NOMO-1 treated with DMSO at 0.1 percent for 48 hours (cell line): ENCODE measurements at regions not wholly inside any gene's neighbourhood (a gene's known extent, or its start where the extent isn't known, plus 50 kb on each side); places are given as distances from the start of the nearest gene placed in this dataset.

Experiments
- DNase-seq: peaks from one replicate; lab custom pipeline; 2025; ENCODE audit not compliant: unreplicated experiment; lab: John Stamatoyannopoulos, UW

DNA sequence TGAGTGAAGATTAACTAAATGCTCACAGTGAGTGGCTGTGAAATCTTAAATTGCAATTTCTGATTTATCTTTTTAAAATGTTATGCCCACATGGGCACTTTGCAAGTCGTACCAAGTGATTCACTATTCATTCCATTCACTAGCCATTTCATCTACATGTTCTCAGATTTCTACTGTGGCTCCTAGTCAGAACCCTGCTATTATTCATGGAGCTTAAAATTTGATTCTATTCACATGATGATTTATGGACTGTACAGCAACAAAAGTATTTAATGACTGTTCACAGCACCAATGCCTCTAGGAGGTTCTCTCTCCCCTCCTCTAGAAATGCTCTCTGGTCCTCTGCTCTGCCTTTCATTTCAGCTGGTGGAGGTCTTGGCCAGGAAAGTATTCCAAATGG, 133.5 kb upstream of the MAP3K7 start:
- no peak for DNase-seq

DNA sequence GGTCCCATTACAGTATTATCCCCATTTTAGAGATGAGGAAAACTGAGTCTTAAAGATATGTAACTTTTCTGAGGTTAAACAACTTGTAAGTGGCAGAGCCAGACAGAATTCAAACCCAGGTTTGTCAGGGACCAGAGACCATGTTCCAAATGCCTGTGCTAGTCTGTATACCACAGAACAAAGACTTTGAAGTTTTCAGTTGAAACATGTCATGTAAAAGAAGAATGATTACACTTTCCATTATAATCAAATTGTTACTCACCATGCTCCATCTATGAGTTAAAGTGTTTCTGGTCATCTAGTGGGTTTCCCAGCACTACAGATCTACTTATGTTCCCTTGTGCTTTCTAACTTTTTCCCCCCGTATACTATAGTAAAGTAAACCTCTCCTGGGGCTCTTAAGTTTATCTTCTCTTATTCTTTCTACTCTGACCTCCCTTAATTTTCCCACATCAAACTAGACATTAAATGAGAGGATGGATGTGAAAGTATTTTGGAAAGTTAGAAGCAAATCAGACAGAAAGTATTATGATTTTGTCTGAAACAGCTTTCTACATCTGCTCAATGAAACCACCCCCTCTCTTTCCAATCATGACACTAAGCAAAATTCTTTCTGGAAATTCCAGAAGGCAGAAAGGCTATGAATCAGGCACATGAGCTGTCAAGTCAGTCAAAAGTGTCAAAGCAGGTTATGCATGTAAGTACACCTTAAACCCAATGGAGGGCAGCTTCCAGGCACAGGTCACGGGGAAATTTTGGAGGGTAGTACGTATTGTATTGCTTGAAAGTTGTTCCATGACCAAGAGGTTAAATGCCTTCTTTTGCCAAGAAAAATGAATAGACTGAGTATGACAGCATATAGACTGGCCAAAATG, 132.7 kb upstream of the MAP3K7 start:
- DNase-seq: no peak

DNA sequence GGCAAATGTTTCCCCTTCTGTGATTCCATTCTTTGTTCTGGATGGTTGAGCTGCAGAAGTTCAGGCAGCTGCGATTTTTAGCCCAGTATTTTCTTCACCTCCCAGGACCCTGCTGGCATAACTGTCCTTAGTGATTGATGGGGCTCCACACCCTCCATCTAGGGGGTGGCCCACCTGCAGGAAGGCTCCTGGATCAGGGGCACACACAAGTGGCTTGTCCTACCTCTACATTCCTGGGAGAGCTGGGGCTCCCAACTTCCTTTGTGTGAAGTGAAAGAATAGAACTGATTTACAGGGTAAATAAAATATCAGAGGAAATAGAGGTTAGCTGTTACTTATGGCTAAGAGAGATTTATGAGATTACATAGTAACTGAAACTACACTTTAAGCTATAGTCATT, 129.5 kb upstream of the MAP3K7 start:
- no peak for DNase-seq

DNA sequence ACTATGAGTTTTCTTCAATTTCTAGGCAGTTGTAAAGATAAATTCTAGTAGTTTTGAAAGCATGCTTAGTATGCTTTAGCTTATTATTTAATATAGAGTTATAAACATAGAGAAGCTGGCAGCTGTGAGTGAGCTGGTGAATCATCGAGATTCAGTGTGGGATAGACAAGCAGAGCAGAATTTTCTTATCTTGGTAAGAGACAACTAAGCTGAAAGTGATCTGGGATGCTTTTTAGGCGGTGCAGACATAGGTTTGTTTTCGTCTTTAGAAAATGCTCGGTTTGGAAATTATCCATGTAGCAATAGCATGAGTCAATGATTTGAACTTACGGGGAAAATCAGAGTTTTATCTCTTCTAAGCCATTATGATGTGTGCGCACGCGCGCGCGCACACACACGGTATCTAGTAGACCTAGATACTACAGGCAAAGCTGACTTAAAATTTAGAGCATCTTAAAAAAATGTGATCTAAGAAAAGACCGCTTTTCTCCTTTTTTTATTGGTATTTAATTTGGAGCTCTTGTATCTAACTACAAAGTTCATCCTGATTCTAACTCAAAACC, 128.3 kb upstream of the MAP3K7 start:
- DNase-seq: no peak

DNA sequence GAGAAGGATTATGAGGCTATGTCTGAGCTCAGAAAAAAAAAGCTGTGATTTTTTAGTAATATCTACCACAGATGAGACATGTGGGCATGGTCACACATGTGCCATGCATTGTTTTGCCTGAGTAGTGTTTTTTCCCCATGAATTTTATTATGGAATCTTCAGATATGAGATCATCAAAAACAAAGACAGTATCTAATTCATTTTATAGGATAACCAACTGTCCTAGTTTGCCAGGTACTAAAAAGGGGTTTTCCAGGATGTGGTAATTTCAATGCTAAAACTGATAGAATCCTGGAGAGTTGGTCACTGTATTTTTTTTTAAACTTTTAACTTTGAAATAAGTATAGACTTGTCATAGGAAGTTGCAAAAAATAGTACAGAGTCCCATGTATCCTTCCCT, 127.4 kb upstream of the MAP3K7 start:
- DNase-seq: no peak

DNA sequence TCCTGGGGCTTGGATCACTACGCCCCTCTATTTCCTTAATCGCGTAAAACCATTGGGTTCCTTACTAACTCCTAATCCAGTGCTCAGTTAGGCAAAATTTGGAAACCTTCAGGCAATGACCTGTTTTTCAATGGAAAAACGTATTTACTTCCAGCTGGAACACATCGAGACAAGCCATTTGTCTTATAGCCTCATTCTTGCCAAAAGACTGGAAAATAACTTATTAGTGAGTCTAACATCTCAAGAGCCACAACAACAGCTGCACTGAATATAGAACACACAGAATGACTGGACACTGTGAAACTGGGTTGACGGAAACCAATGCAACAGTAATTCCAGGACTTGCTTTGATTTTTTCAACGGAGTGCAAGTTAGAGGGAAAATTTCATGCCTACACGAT, 125.2 kb upstream of the MAP3K7 start:
- no peak for DNase-seq

DNA sequence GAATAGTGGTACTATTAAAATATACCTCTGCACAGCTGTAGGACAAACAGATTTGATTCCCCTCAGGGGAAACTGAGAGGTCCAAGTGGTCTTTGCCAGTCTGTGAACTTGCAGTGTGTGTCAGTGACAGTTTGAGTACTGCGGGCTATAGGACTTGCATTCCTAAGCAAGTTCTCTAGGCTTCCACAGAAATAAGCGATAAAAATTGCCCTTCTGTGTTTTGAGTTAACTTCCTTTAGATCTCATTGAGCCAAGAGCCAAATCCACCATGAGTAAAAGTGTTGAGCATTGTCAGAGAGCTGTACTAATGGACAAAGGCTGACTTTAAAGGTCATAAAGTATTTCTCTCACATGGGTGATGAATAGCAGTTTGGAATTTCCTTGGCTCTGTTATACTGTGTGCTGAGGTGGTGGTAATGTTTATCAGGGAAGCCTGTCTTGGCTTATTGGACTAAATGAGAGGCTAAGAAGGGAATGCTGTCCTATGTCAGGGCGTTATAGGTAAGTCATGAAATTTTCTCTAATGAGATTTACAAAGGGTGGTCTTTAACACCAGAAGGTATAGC, 122.6 kb upstream of the MAP3K7 start:
- no peak for DNase-seq

DNA sequence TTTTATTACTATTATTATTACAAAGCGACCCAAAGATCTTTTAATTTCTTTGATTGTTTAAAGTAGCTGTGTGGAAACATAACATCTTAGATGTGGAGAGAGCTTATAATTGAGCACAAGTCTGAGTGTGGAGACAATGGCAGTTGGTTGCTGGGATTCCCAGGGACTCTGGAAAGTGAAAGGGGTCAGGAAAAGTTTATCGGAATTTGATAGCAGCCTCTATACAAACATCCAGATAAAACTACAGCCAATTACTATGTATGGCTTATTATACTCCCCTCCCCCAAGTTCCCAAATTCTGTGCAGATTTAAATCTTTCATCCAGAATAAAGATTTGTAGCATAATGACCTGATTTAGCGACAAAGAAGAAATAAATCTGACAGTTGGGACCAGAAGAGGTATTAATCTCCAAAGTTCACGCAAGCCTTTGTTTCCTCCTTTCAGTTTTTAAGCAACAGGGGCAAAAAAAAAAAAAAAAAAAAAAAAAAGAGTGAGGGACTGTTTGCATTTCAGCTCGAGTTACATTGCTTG, 121.4 kb upstream of the MAP3K7 start:
- no peak for DNase-seq

DNA sequence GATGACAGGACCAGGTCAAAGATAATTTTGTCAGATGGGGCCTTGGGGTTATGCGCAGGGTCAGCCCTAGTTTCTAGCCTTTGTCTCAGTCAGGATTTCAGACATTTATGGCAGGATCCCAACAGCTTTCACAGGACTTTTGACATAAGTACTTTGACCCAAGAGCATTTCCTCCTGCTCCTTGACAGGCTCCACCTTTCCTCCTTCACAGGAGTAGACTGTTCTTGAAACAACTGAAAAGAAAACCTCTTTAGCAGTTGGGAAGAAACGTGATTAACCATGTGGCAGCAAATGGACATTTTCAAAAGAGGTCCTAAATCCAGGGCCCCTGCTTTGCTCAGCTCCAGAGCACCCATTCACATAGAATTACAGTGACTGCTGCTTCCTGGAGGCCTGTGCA, 120.4 kb upstream of the MAP3K7 start:
- no peak for DNase-seq

DNA sequence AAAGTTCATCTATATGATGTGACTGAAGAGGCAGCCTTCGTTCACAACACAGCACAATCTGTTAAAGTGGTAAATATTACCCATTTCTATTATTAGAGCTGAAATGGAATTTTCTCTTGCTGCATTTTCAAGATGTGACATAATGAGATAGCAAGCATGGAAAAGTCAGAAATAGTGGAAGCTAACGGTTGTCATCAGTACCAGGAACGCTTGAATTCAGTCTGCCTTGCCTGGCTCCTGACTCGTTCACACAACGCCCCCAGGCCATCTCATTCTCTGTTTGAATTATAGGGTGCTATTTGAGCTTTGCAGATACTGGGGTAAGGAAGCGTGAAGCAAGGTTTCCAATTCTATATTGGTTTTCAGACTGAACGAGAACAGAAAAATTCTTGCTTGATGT, 116.5 kb upstream of the MAP3K7 start:
- no peak for DNase-seq

DNA sequence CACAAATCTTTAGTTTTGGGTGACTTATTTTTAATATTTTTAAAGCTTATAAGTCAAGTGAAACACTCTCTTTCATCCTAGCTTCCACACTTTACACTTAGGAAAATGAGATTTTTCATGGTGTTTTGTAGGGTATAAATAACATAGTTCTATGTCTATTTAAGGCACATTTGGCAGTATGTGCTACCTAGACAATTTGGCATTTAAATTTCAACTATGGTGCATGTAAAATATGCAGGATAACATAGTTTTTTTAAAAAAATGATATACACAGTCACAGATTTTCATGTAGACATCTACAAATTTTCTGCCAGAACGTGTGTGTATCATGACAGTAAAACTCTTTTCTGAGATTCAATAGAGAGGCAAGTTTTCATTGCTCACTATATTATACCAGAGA, 115.1 kb upstream of the MAP3K7 start:
- DNase-seq: no peak

DNA sequence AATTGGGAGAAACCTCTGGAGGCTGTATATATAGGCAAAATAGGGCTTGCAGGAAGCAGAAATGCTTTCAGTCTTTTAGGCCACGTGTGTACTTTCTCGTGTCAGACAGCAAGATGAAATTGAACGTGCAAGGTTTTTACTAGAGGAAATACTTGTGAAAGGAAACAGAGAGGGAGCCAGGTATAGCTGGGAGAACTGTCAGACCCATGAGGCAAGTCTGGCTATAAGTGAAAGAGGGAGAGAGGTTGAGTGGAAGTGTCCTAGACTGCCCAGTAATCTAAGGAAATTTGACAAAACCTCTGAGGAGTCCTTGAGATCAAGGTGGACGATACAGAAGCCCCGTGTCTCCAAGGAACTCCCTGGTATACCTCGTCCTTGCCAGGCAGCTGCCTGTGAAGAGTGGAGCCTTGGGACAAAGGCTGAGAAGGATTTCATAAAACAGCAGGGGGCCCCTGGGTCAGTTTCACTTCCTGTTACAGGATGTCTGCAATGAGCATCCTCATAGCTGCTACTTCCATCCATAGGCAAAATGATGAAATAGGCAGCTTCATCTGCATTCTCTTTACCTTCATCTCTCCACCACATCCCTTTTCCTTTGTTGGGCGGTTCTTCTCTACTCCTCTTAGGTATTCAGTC, 114.4 kb upstream of the MAP3K7 start:
- DNase-seq: peak; percentile 70

DNA sequence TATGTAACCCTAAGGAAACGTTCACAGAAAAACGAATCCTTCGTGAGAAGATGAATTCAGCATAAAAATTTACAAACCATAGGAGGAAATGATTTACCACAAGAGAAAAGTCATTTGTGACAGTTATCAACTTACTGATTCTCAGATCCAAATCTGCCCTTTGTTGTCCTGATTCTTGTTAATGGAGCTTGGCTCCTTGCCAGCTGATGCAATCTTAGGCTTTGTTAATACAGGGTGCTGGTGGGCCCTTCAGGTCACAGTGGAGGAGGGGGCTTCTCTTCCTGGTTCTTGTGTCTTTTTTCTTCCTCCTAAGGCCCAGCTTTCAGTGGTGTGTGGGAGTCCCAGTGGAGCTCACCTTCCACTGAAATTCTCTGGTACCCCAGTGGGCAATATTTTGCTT, 108.4 kb upstream of the MAP3K7 start:
- DNase-seq: no peak

DNA sequence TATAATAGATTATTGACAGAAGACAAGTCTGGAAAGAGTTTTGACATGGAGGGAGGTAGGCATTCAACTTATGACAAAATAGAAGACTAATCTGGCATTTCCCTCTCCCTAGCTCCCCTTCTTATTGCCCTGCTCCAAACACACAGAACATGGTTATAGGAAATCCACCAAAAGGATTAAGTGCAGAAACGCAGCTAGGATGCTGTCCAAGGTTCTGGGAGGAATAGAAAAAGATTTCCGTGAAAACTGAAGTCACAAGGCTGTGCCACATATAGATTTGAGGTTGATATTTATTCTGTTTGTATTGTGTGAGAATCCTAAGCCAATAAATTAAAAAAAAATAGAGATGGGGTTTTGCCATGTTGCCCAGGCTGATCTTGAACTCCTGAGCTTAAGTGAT, 107.9 kb upstream of the MAP3K7 start:
- no peak for DNase-seq

DNA sequence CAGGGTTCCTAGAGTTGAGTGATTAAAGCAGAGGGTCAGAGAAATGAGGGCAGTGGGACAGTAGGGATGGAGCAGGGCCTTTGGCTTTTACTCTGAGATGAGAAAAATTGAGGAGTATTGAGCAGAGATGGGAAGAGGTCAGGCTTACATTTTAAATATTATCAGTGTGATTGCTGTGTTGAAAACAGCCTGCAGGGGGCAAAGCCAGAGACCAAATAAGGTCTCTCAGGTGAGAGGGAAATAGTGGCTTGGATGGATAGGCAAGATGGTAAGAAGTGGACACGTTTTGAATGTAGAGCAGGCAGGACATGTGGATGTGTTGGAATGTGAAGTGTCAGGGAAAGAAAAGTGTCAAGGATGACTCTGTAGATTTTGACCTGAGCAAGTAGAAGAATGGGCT, 105.0 kb upstream of the MAP3K7 start:
- no peak for DNase-seq

DNA sequence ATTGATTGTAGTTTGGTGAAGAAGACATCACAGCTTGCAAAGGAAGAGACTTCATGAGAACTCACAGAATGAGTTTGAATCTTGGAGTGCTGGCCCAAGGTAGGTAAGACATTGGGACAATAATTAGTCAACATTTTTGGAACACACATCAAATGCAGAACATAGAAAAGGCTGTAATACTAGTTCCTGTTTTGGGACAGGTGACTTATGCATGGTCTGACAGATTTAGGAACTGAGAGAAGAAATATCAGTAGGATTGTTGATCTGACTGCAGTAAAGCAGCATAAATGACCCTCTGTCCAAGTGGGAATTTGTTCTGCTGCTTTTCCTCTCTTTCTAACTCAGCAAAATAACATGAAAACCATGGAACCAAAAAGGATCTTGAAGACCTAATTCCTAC, 102.3 kb upstream of the MAP3K7 start:
- peak; percentile 34 for DNase-seq

DNA sequence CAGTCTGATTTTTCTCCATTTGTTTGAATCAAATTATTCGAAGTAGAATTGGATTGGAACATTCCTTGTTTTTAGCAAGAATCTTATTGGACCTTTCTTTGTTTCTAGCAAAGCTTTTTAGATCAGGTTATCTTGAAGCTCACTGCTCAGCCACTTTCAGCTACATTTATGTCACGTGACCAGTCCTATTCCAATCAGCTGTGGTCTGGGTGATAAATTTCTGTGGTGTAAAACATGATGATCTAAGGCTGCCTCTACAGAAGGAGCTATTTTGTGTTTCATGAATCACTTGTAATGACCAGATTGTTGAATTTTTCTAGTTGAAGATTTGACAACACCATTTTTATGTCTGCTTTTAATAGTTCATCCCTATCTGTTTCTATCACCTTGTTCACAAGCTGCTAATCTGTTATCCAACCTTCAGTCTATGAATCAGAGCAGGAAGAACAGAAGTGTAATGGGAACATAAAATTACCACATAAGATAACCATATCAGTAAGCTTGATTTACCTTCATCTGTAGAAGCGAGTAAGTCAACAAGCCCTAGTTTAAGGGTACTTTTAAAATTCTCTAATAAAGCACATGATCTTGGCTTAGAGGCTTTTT, 101.0 kb upstream of the MAP3K7 start:
- DNase-seq: no peak

DNA sequence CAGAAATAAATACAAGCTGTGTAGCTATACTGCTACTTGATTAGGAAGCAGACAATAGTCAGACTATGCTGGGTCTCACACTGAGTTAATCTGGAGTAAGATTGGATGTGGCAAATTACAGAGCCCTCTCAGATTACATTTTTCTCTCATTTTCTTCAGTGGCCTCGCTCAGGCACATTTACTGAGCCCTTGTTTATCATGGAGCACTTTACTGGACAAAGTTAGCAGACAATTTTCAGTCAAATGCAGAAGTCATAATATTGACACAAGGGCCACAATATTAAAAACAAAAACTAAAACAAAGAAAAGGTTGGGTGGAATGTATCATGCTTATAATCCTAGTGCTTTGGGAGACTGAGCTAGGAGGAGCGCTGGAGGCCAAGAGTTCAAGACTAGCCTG, 95.0 kb upstream of the MAP3K7 start:
- DNase-seq: no peak

DNA sequence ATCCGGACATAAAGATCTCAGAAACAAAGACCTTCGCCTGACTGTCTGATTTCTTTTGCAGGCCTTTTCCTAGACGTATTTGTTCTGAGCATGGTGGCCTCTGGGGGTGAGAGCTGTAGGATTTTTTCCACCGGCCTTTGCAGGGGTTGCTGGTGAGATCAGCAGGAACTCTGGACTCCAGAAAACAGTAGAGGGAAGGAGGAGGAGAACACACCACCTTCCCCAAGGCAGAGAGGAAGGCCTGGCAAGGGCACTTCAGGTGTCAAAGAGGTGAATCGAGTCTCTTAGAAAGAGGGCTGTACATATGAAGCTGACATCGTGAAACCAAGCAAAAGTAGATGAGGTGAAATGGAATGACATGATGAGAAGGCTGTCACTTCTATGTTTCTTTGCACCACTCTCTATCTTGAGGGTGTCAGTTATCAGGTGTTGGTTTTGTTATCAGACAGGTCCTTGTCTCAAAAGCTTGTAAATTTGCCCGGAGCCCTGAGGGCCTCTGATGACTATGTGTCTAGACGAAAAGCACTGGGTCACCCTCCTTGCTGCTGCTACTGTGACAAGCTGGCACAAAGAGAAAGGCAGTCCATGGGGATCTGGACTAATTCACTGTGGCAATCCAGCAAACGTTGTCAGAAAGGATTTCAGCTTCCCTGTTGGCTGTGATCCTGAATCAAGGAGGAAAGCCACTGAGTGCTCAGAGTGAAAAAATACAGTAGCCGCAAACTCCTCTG, 91.3 kb upstream of the MAP3K7 start:
- DNase-seq: no peak

DNA sequence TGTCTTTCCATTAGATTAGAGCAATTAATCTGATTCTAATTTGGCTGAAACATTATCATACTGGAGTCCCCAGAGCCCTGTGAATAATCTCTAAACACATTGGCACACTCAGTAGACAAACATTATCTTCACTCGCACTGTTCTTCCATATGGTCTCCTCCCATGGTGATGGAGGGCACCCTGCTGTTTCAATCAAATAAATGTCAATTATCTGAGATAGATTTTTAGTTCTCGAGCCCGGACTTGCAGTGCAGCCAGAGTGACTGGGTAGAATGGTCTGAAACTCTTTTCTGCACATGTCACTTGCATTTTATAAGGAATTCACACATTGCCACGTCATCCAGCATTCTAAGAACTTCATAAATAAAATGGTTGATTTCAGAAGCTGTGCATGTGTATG, 90.6 kb upstream of the MAP3K7 start:
- no peak for DNase-seq
